Esophagus muscularis mucosa (tissue), 4 donors: ENCODE measurements at regions not wholly inside any gene's neighbourhood (a gene's known extent, or its start where the extent isn't known, plus 50 kb on each side); places are given as distances from the start of the nearest gene placed in this dataset.
A peak's percentile ranks its signal among the peaks of the same experiment; 100 is the strongest.

Experiments used
- DNase-seq: peaks from one replicate; pipeline ENCODE4 v3.0.0-alpha.2; 2017; ENCODE audit errors: extremely low spot score
- H3K27ac ChIP-seq, 4 donors: fragments of 200-600 bp; sonication (generic); replicated peaks in 1 of 4; 1 replicate in 3 of 4; 2 replicates in 1 of 4; pipeline ENCODE4 v1.5.1; 2016 to 2019; ENCODE audit warnings: mild to moderate bottlenecking in 1 of 4
- H3K27me3 ChIP-seq, 4 donors: fragments of 200-600 bp; sonication (generic); one replicate each; pipeline versions ENCODE4 v1.5.1 to v1.6.0; 2016 to 2019
- H3K36me3 ChIP-seq, 4 donors: fragments of 200-600 bp; sonication (generic); one replicate each; pipeline ENCODE4 v1.5.1; 2016 to 2019
- H3K4me1 ChIP-seq, 4 donors: fragments of 200-600 bp; sonication (generic); one replicate each; pipeline ENCODE4 v1.5.1; 2016 to 2019
- H3K4me3 ChIP-seq, 4 donors: fragments of 200-600 bp; sonication (generic); 1 replicate in 2 of 4; 2 replicates in 2 of 4; pipeline ENCODE4 v1.5.1; 2016 to 2019; ENCODE audit warnings: mild to moderate bottlenecking in 4 of 4, moderate library complexity in 1 of 4
- H3K9me3 ChIP-seq, 4 donors: fragments of 200-600 bp; sonication (generic); 1 replicate in 3 of 4; 2 replicates in 1 of 4; pipeline ENCODE4 v1.5.1; 2016 to 2019
- EP300 ChIP-seq: sonication (generic); formaldehyde crosslinking; IDR thresholded peaks from one replicate; pipeline ENCODE4 v1.6.1; 2017; ENCODE audit warnings: antibody characterized with exemption
- POLR2A ChIP-seq: fragments of 450-650 bp; IDR thresholded peaks from one replicate; pipeline ENCODE4 v1.6.1; 2017; ENCODE audit warnings: antibody characterized with exemption, moderate library complexity, mild to moderate bottlenecking, low read depth
- POLR2AphosphoS5 ChIP-seq, 2 donors: sonication (generic); formaldehyde crosslinking; IDR thresholded peaks; one replicate each; pipeline ENCODE4 v1.6.1; 2017; ENCODE audit warnings: antibody characterized with exemption in 2 of 2
- WGBS: methylation state at CpG from one replicate; pipeline ENCODE4 v1.1.5; 2018; 5-methylcytosine and 5-hydroxymethylcytosine counted together
- intact Hi-C: fragments of 100-400 bp; cut with DNase I; formaldehyde crosslinking; loops from one replicate; pipeline ENCODE4 v1.15.1; 2023
- TF ChIP-seq, protein P1 (sequence below), 3 experiments: fragments of 200-600 bp in 2 of 3; fragments of 450-650 bp in 1 of 3; sonication (generic) in 2 of 3; IDR thresholded peaks; one replicate each; pipeline ENCODE4 v1.5.1; 2017 to 2019; ENCODE audit warnings: antibody characterized with exemption in 3 of 3, mild to moderate bottlenecking in 2 of 3, moderate library complexity in 1 of 3

DNA sequence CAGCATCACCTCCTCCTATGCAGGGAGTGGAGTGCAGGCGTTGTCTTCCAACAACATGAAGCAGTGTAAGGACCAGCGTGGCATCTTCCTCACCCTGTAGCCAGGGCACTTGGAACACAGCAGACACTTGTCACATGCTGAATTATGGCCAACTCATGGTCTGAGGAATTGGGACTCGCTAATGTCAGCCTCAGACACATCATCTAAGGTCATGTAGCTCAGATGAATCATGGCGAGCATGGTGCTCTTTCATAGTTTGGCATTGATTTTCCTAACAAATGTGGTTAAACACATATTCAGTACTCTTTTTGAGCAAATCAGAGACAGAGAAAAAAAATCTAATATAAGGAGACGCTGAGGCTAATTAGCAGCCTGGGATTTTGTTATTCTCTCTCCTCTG, 99.6 kb upstream of the SGCG start:
- no peaks in the 10 kb centered on the region for H3K9me3 ChIP-seq
- no peaks in the 10 kb centered on the region for H3K36me3 ChIP-seq
- no peak for DNase-seq
- H3K4me1 ChIP-seq = no peaks in the 10 kb centered on the region
- H3K27me3 ChIP-seq = no peaks in the 10 kb centered on the region
- no peak overlapping the region for H3K27ac ChIP-seq
- WGBS = 85% methylated on average over 5 of the region's 5 CpGs
- H3K4me3 ChIP-seq = no peak overlapping the region
- intact Hi-C loops = no loop called here
- no peak for TF ChIP-seq POLR2AphosphoS5 (IDR thresholded peaks at IDR 0.05)
- TF ChIP-seq EP300 = no peak
- TF ChIP-seq, protein P1, sequence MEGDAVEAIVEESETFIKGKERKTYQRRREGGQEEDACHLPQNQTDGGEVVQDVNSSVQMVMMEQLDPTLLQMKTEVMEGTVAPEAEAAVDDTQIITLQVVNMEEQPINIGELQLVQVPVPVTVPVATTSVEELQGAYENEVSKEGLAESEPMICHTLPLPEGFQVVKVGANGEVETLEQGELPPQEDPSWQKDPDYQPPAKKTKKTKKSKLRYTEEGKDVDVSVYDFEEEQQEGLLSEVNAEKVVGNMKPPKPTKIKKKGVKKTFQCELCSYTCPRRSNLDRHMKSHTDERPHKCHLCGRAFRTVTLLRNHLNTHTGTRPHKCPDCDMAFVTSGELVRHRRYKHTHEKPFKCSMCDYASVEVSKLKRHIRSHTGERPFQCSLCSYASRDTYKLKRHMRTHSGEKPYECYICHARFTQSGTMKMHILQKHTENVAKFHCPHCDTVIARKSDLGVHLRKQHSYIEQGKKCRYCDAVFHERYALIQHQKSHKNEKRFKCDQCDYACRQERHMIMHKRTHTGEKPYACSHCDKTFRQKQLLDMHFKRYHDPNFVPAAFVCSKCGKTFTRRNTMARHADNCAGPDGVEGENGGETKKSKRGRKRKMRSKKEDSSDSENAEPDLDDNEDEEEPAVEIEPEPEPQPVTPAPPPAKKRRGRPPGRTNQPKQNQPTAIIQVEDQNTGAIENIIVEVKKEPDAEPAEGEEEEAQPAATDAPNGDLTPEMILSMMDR (IDR thresholded peaks at IDR 0.05) = no peak
- TF ChIP-seq POLR2A = no peak

DNA sequence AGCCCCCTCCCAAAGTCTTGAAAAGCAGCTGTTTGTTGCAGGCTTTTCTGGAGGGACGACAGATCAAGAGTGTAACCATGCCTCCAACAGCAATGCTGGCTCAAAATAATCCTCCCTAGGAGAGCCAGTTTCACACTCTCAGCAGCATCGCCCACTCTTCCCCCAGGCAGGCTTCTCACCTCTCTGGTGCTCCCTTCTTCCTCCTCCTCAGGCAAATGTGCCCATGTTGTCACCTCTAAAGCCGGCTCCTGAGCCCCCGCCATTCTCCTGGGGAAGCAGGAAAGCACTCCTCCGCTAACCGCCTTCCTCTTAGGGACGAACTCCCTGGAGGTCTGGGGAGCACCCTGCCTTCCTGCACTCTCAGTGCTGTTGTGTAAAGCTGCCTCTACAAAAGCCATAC, 98.9 kb upstream of the SGCG start:
- DNase-seq = no peak
- no peaks in the 10 kb centered on the region for H3K4me1 ChIP-seq
- H3K36me3 ChIP-seq = no peaks in the 10 kb centered on the region
- TF ChIP-seq, protein P1 (IDR thresholded peaks at IDR 0.05) = no peak
- TF ChIP-seq POLR2A (no peak), EP300 (no peak), POLR2AphosphoS5 (IDR thresholded peaks at IDR 0.05) (no peak)
- no peaks in the 10 kb centered on the region for H3K27me3 ChIP-seq
- WGBS = 58% methylated on average over 7 of the region's 7 CpGs
- intact Hi-C loops = no loop called here
- H3K4me3 ChIP-seq = no peak overlapping the region
- no peaks in the 10 kb centered on the region for H3K9me3 ChIP-seq
- H3K27ac ChIP-seq = no peak overlapping the region

DNA sequence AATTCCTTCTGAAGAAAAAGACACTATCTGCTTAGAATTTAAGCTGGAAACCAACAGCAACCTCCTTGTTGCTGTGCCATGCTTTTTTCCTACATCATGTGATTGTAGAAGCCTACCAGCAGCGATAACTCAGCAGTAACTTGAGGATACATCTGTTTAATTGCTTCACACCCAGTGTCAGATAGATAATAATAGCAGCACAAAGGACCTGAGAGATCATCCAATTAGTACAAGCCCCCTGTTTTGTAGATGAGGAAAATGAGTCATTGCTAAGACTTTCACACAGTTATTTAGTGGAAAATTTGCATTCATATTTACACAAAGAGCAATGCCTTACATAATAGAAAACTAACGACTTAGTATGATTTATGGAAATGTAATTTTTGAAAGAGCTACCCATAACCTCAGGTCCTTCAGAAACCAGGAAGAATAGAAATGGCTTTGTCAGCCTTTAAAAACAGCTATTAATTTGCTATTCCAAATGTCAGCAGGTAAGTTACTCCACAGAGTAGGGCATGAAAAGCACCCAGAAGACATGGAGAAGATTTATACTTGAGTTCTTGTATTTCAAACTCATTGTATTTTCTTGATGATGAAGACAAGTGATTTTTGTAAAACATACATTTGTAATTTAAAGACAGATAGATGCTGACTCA, 93.7 kb upstream of the SGCG start:
- H3K4me3 ChIP-seq = no peak overlapping the region
- TF ChIP-seq POLR2AphosphoS5 (IDR thresholded peaks at IDR 0.05) (no peak), EP300 (no peak), POLR2A (no peak)
- TF ChIP-seq, protein P1 (IDR thresholded peaks at IDR 0.05) = no peak
- H3K27me3 ChIP-seq = no peaks in the 10 kb centered on the region
- no peaks in the 10 kb centered on the region for H3K4me1 ChIP-seq
- 38% methylated on average over 2 of the region's 2 CpGs for WGBS
- no peaks in the 10 kb centered on the region for H3K36me3 ChIP-seq
- intact Hi-C loops = no loop called here
- H3K9me3 ChIP-seq = no peaks in the 10 kb centered on the region
- DNase-seq = no peak
- no peak overlapping the region for H3K27ac ChIP-seq

DNA sequence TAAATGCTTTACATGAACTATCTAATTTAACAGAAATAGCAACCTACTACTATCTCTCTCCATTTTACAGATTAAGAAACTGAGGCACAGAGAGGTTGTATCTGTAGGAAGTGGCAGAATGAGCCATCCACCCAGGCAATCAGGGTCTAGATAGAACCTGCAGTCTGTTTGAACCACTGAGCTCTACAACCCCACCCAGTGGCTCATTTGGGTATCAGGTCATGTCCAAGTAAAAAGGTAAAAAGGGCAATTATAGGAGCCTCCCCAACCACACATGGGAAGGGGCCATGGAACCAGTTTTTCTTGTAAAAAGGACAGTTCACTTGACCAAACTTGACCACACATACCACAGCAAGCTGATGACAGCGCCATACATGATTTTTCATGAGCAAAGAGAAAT, 92.9 kb upstream of the SGCG start:
- TF ChIP-seq EP300 = no peak
- TF ChIP-seq, protein P1 (IDR thresholded peaks at IDR 0.05) = peak in 2 of 3 experiments; percentile 3 to 48
- no peak for TF ChIP-seq POLR2AphosphoS5 (IDR thresholded peaks at IDR 0.05)
- TF ChIP-seq POLR2A = no peak
- Histone ChIP-seq H3K27me3 (no peaks in the 10 kb centered on the region), H3K9me3 (no peaks in the 10 kb centered on the region), H3K36me3 (no peaks in the 10 kb centered on the region), H3K4me3 (no peak overlapping the region), H3K27ac (no peak overlapping the region), H3K4me1 (no peaks in the 10 kb centered on the region)
- no peak for DNase-seq
- WGBS = 67% methylated on average over 1 of the region's 1 CpG
- intact Hi-C loops = no loop called here
